Central memory CD8-positive, alpha-beta T cell (primary cell): ENCODE measurements at regions not wholly inside any gene's neighbourhood (a gene's known extent, or its start where the extent isn't known, plus 50 kb on each side); places are given as distances from the start of the nearest gene placed in this dataset.

Experiments
- ATAC-seq: fragments of 150-1000 bp; cut with Tn5 transposase; replicated peaks from 2 replicates; pipeline ENCODE4 v1.10.0; 2022; ENCODE audit warnings: mild to moderate bottlenecking, moderate FRiP score, moderate number of reproducible peaks; ENCODE audit not compliant: poor library complexity, severe bottlenecking; ENCODE audit errors: extremely low read depth
- DNase-seq, 2 donors: peaks; one replicate each; pipeline ENCODE4 v3.0.0; 2021; ENCODE audit warnings: low spot score in 2 of 2
- H3K27ac Mint-ChIP-seq: one replicate; pipeline ENCODE4 v1.8.0; 2022; ENCODE audit warnings: low read depth, mild to moderate bottlenecking, moderate library complexity, mixed read lengths
- H3K27me3 Mint-ChIP-seq: one replicate; pipeline ENCODE4 v1.8.0; 2022; ENCODE audit warnings: mixed read lengths
- H3K36me3 Mint-ChIP-seq: one replicate; pipeline ENCODE4 v1.8.0; 2022; ENCODE audit warnings: mild to moderate bottlenecking, moderate library complexity, mixed read lengths; ENCODE audit not compliant: insufficient read depth
- H3K4me1 Mint-ChIP-seq: one replicate; pipeline ENCODE4 v1.8.0; 2022; ENCODE audit warnings: mixed read lengths
- H3K4me3 Mint-ChIP-seq: one replicate; pipeline ENCODE4 v1.8.0; 2022; ENCODE audit warnings: mild to moderate bottlenecking, moderate library complexity, mixed read lengths
- H3K9me3 Mint-ChIP-seq: one replicate; pipeline ENCODE4 v1.8.0; 2022; ENCODE audit warnings: mixed read lengths

GRCh38 chr16:64864232-64864809, 257.5 kb downstream of the CDH11 start:
- DNase-seq, result no peak
- no peaks in the 10 kb centered on the region for H3K4me1 Mint-ChIP-seq

GRCh38 chr16:64858076-64858475, 263.8 kb downstream of the CDH11 start:
- Mint-ChIP-seq H3K27me3 (no peaks in the 10 kb centered on the region), H3K27ac (no peak overlapping the region)
- ATAC-seq, result no peak

More at GRCh38 chr16:64864232-64864809, 257.5 kb downstream of the CDH11 start:
- no peak for ATAC-seq
- Mint-ChIP-seq H3K27ac (no peak overlapping the region), H3K9me3 (peaks cover 28% of the 10 kb centered on the region), H3K4me3 (no peak overlapping the region), H3K27me3 (no peaks in the 10 kb centered on the region), H3K36me3 (no peaks in the 10 kb centered on the region)

DNA sequence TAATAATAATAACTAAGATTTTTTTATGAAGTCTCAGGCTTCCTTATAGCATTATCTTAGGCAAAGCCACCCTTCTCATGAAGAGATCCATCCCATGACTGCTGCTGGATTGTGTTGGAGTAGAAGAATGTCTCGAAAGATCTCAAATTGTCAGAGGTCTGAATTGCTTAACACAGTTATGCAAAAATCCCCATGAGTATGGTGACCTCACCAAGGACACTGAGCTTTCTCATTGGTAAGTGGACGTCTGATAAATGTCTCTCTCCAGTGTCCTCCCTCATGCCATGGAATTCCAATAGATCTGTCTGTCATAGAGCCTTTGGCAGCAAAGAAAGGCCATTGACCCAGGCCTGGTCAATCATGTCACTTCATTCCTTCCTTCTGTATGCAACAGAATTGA, 264.5 kb downstream of the CDH11 start:
- no peaks in the 10 kb centered on the region for H3K36me3 Mint-ChIP-seq
- H3K27ac Mint-ChIP-seq, result no peak overlapping the region
- H3K4me3 Mint-ChIP-seq, result no peak overlapping the region
- H3K4me1 Mint-ChIP-seq, result no peaks in the 10 kb centered on the region
- no peaks in the 10 kb centered on the region for H3K27me3 Mint-ChIP-seq
- H3K9me3 Mint-ChIP-seq, result peaks cover 19% of the 10 kb centered on the region
- ATAC-seq (no peak), DNase-seq (no peak)

More at GRCh38 chr16:64858076-64858475, 263.8 kb downstream of the CDH11 start:
- no peaks in the 10 kb centered on the region for H3K4me1 Mint-ChIP-seq
- no peak overlapping the region for H3K4me3 Mint-ChIP-seq
- H3K9me3 Mint-ChIP-seq, result peaks cover 19% of the 10 kb centered on the region
- no peaks in the 10 kb centered on the region for H3K36me3 Mint-ChIP-seq
- DNase-seq, result no peak

GRCh38 chr16:64853551-64853950, 268.3 kb downstream of the CDH11 start:
- no peak overlapping the region for H3K27ac Mint-ChIP-seq
- no peaks in the 10 kb centered on the region for H3K4me1 Mint-ChIP-seq
- no peaks in the 10 kb centered on the region for H3K36me3 Mint-ChIP-seq
- H3K27me3 Mint-ChIP-seq, result no peaks in the 10 kb centered on the region
- H3K4me3 Mint-ChIP-seq, result no peak overlapping the region
- H3K9me3 Mint-ChIP-seq, result peaks cover 6% of the 10 kb centered on the region
- DNase-seq (no peak), ATAC-seq (no peak)

GRCh38 chr16:64846966-64847365, 274.9 kb downstream of the CDH11 start:
- H3K36me3 Mint-ChIP-seq, result no peaks in the 10 kb centered on the region
- ATAC-seq, result no peak
- no peak overlapping the region for H3K4me3 Mint-ChIP-seq
- DNase-seq, result no peak
- no peaks in the 10 kb centered on the region for H3K27me3 Mint-ChIP-seq
- H3K27ac Mint-ChIP-seq, result no peak overlapping the region
- peaks cover 18% of the 10 kb centered on the region for H3K9me3 Mint-ChIP-seq
- no peaks in the 10 kb centered on the region for H3K4me1 Mint-ChIP-seq

DNA sequence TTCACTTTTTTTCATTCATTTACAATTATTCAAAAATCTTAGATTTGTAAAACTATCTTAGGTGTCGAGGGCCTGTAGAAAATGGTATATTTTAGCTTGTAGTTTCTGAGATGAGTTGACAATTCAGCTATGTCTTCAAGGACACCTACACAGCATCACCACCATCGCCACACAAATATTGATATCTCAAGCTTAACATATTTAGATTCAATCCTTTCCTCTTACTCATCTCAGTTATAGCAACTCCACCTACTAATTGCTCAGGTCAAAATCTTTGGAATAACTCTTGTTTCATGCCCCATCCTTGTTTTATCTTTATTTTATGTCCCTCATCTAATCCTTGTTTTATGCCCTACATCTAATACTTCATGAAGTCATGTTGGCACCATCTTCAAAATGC, 276.8 kb downstream of the CDH11 start:
- ATAC-seq, result no peak
- Mint-ChIP-seq H3K36me3 (no peaks in the 10 kb centered on the region), H3K27me3 (no peaks in the 10 kb centered on the region), H3K4me3 (no peak overlapping the region), H3K4me1 (no peaks in the 10 kb centered on the region), H3K27ac (no peak overlapping the region), H3K9me3 (peaks cover 24% of the 10 kb centered on the region)
- DNase-seq, result no peak

DNA sequence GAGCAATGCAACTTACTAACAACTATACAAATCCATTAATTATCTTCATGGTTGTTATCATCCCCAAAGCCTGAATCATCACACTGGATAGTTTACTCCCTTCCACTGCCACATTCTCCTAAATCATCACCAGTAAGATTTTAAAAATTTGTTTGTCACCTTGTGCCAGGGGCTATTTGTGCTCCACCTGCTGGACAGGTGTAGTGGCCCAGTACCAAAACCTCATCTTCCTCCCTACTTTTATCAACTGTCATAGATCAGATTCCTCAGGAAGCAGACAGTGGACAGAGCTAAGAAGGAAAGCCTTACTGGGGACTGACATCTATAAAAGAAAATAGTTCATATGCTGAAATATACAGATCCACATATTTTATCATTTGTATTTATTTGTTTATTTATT, 280.4 kb downstream of the CDH11 start:
- Mint-ChIP-seq H3K27ac (no peak overlapping the region), H3K9me3 (peaks cover 31% of the 10 kb centered on the region), H3K4me1 (no peaks in the 10 kb centered on the region), H3K36me3 (no peaks in the 10 kb centered on the region), H3K4me3 (no peak overlapping the region), H3K27me3 (no peaks in the 10 kb centered on the region)
- ATAC-seq (no peak), DNase-seq (no peak)

DNA sequence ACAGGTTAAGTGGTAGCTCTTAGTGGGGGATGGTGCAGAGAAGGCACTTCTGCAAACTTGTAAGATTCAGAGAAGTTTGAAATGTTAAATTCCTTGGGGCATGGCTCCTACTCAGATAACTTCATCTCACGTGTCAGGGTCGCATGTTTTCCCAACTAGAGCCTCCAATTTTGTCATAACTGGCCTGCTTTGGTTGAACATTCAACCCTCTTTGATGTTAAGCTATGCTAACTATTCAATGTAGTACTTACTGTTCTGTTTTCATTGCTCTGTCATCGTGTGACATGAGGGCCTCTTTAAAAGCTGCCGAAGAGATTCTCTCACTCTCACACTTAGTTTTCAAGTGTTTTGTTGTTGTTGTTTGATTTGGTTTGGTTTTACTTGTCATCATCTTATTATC, 280.8 kb downstream of the CDH11 start:
- Mint-ChIP-seq H3K4me3 (no peak overlapping the region), H3K4me1 (no peaks in the 10 kb centered on the region)
- no peak for ATAC-seq

GRCh38 chr16:64830653-64831052, 291.2 kb downstream of the CDH11 start:
- Mint-ChIP-seq H3K4me3 (no peak overlapping the region), H3K9me3 (peaks cover 23% of the 10 kb centered on the region), H3K27me3 (no peaks in the 10 kb centered on the region), H3K36me3 (peaks cover 1% of the 10 kb centered on the region), H3K27ac (no peak overlapping the region), H3K4me1 (no peaks in the 10 kb centered on the region)
- DNase-seq, result no peak
- no peak for ATAC-seq

More for the DNA sequence above, 280.8 kb downstream of the CDH11 start:
- no peaks in the 10 kb centered on the region for H3K36me3 Mint-ChIP-seq
- H3K27ac Mint-ChIP-seq, result no peak overlapping the region
- no peaks in the 10 kb centered on the region for H3K27me3 Mint-ChIP-seq
- no peak for DNase-seq
- peaks cover 34% of the 10 kb centered on the region for H3K9me3 Mint-ChIP-seq

- Mint-ChIP-seq H3K27me3 (no peaks in the 10 kb centered on the region), H3K36me3 (peaks cover 1% of the 10 kb centered on the region), H3K4me3 (no peak overlapping the region), H3K27ac (no peak overlapping the region), H3K4me1 (no peaks in the 10 kb centered on the region), H3K9me3 (peaks cover 25% of the 10 kb centered on the region)
- ATAC-seq (no peak), DNase-seq (no peak)
Observed at GRCh38 chr16:64829678-64830077, 292.2 kb downstream of the CDH11 start.

DNA sequence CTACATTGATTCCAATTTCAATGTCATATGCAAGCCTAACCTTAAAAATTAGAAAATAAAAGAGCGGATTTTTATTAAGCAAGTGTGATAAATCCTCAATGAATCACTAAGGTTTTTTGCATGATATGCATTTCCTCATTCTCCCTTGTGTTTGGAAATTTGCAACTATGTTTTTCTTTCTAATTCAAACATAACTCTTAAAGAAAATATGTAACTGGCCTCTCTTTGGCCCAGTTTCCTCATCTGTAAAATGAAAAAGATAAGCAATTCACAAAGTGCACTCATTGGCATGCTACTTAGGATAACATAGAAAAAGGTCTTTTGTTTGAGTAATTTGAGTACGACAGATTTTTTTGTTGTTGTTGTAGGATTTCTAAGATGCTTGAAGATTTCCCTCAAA, 295.5 kb downstream of the CDH11 start:
- DNase-seq, result no peak
- H3K36me3 Mint-ChIP-seq, result peaks cover 1% of the 10 kb centered on the region
- H3K27me3 Mint-ChIP-seq, result no peaks in the 10 kb centered on the region
- no peak overlapping the region for H3K27ac Mint-ChIP-seq
- no peak for ATAC-seq
- no peak overlapping the region for H3K4me3 Mint-ChIP-seq
- peaks cover 36% of the 10 kb centered on the region for H3K9me3 Mint-ChIP-seq
- H3K4me1 Mint-ChIP-seq, result no peaks in the 10 kb centered on the region

DNA sequence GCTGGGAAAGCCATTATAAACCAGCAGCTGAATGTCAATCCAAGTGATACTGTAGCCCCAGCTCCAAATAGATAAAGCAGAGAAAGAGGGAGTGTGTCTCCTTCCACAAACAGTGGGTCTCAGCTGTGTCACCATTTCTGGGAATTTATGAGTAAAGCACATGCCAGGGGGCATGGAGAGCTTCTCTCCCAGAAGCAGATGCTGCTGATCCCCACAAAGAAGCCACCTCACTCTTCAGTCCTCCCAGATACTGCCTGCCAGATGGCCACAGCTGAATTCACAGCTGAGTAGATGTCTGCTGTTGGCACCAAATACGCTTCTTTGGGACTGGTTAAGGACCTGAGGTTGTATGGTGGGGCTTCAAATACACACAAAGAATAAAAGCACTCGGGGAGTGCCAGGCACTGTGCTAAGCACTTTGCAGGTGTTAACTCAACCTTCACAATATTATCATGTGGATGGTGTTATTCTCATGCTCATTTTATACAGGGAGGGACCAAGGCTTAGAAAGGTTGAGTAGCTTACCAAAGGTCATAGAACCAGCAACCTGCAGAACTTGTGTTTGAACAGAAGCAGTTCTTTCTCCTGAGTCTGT, 298.3 kb downstream of the CDH11 start:
- H3K27ac Mint-ChIP-seq, result no peak overlapping the region
- DNase-seq, result no peak
- H3K36me3 Mint-ChIP-seq, result no peaks in the 10 kb centered on the region
- H3K4me1 Mint-ChIP-seq, result no peaks in the 10 kb centered on the region
- no peak for ATAC-seq
- no peaks in the 10 kb centered on the region for H3K27me3 Mint-ChIP-seq
- H3K4me3 Mint-ChIP-seq, result no peak overlapping the region
- H3K9me3 Mint-ChIP-seq, result peaks cover 41% of the 10 kb centered on the region

DNA sequence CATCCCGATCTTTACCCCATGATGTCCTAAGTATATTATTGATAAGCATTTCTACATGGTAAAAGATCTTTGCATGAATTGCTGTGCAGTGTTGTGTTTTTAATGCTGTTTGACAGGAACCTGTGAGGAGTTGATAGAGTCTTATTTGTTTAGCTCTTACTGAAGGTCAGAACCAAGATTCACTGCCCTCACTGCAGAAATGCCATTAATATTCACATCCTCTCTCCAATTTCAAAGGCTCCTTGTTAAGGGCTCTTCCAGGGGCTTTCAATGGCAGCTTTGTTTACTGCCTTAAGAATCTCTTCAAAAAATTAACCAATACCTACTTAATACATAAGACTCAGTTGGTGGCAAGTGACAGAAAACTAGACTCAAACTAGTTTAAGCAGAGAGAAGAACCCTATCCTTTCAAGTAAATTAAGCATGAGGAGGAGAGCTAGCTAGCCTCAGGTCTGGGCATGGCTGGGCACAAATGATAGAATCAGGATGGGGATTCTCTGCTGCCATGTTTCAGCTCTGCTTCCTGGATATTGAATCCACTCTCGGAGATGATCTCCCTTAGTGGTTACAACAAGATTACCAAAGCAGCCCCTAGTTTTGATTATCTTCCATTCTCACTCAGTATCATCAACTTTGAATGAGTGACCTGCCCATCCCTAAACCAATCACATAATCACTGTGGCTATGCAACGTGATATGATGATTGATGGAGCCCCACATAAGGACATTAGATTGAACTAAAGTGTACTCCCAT, 311.8 kb downstream of the CDH11 start:
- no peaks in the 10 kb centered on the region for H3K27me3 Mint-ChIP-seq
- ATAC-seq, result no peak
- no peak overlapping the region for H3K27ac Mint-ChIP-seq
- H3K4me1 Mint-ChIP-seq, result no peaks in the 10 kb centered on the region
- H3K36me3 Mint-ChIP-seq, result no peaks in the 10 kb centered on the region
- no peak overlapping the region for H3K4me3 Mint-ChIP-seq
- H3K9me3 Mint-ChIP-seq, result peaks cover 32% of the 10 kb centered on the region
- DNase-seq, result no peak
